Umbilical cord (tissue), 1 donor: ENCODE measurements at regions not wholly inside any gene's neighbourhood (a gene's known extent, or its start where the extent isn't known, plus 50 kb on each side); places are given as distances from the start of the nearest gene placed in this dataset.

Experiments used
- DNase-seq: peaks from one replicate; pipeline ENCODE4 v3.0.0-alpha.2; 2015; ENCODE audit warnings: low spot score

- no peak for DNase-seq
These were observed 119.4 kb upstream of the ADCY1 start for GRCh38 chr7:45454771-45455170.

GRCh38 chr7:45455662-45456061 lies 118.5 kb upstream of the ADCY1 start:
- DNase-seq, result no peak

- DNase-seq, result no peak
These were observed 118.1 kb upstream of the ADCY1 start for GRCh38 chr7:45456105-45456504.

DNA sequence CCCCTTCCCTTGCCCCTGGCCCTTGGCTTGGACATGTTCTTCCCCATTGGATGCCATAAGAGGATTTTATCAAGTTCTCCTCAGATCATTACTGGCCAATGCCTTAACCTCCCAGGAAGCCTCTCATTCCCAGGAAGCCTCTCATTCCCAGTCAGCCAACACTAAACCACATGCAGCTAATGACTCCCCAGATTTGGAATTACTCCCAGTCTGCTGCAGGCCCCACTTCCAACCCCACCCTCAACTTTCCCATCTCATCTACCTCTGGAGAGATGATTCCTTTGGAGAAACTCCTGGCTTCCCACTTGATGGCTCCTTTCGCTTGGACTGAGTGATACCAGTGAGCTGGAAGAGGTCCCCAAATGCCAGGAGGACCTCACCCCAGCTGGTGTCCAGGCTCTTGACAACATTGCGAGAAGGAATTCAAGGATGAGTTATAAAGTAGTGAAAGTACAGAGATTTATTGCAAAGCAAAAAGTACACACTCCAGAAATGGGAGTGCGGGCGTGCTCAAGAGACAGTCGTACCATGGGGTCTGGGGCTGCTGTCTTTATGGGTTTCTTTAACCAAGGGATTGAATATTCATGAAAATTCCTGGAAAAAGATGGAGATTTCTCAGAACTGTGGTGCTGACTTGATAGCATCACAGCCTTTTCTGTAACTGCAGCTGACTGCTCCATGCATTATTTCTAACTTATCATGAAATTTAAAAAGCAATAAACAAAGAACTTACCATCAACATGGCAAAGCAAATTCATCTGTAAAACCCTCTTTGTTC lies 117.2 kb upstream of the ADCY1 start:
- peak; percentile 24 for DNase-seq

DNA sequence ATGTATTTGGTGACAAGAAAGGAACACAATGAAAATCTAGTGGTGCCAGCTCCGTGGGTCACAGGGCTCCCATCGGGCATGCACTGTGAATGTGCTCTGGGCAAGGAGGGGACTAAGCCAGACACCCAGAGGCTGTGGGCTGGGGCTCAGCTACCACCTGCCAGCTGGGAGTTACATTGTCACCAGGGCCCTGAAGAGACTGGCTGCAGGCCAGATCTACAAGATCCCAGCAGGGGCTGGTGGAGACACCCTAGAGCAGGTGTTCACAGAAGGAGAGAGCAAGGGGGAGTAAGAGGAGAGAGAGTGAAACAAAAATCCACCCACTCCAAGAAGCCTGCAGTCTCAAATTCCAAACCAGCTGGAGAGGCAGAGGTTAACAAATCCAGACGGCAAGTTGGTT lies 116.6 kb upstream of the ADCY1 start:
- no peak for DNase-seq

DNA sequence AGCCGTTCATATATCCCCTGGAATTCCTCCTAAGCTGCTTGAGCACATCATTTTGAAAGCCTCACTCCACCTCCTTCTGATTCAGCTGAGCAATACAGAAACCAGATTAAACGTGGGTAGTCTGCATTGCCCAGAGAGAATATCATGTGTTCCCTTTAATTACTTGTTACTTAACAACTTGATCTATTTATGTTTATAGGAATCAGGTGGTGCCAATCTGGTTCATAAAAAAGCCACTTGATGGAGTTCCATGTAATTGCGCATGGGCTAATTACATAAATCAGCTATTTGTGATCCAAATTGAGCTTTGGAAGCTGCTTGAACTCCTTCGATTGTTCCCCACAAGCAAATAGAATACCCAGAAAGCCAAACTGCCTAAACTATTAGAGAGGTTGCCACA lies 114.7 kb upstream of the ADCY1 start:
- peak; percentile 89 for DNase-seq

DNA sequence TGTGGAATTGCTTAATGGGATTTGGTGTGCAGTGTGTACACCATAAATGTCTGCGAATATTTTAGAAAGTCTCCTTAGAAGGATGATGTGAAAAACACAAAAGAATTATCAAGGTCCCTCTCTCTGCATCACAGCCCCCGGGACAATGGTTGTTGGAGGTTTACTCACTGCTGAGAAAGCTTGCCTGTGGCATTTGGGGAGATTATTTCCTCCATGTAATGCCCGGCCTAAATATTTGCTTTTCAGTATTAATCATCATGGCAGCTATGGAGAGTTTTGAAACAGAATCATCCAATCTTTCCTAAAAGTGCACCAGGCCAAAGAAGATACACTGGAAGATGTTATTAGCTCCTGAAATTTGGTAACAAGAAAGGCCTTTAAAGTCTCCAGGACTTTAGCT lies 113.8 kb upstream of the ADCY1 start:
- DNase-seq, result no peak

DNA sequence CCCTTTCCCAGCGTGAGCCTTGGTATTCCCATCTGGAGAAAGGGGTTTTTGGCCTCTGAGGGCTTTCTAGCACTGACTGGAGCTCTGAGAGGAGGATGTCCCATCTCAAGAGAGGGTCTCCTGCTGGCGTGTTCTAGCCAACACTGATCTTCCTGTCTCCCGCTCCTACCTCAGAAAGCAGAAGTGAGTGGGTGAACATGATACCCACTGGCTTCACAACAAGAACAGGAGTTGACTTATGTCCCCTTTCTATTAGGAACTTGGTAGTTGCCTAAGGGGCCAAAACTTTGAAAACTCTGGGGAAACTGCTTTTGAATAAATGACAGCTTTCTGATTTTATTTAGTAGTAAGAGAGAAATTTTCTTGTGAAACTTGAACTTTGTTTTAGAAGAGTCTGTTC lies 113.1 kb upstream of the ADCY1 start:
- no peak for DNase-seq

- no peak for DNase-seq
These were observed 105.1 kb upstream of the ADCY1 start for GRCh38 chr7:45469103-45469502.

- no peak for DNase-seq
These were observed 104.1 kb upstream of the ADCY1 start for GRCh38 chr7:45470031-45470430.

- no peak for DNase-seq
These were observed 94.4 kb upstream of the ADCY1 start for GRCh38 chr7:45479781-45480180.

GRCh38 chr7:45482451-45482850 lies 91.7 kb upstream of the ADCY1 start:
- no peak for DNase-seq

DNA sequence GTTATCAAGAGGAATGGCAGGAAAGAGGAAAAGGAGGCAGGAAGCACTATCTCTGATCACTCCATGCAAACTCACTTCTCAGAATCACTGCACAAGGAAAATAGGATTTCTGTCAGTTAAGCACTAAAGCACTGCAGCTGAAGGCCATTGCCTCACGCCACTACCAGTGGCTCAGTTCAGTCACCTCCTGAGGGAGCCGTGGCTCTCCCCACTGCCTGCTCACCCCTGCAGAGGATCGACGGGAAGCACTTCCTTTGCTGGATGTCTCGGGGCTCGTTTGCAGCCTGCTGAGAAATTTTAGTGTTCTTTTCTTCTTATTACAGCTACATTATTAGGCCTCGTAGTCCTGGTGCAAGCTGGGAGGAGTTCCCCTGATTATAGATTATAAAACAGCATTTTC lies 90.1 kb upstream of the ADCY1 start:
- DNase-seq, result no peak

GRCh38 chr7:45486575-45486974 lies 87.6 kb upstream of the ADCY1 start:
- DNase-seq, result no peak

- no peak for DNase-seq
These were observed 79.3 kb upstream of the ADCY1 start for GRCh38 chr7:45494885-45495284.

- no peak for DNase-seq
These were observed 78.5 kb upstream of the ADCY1 start for GRCh38 chr7:45495618-45496017.

DNA sequence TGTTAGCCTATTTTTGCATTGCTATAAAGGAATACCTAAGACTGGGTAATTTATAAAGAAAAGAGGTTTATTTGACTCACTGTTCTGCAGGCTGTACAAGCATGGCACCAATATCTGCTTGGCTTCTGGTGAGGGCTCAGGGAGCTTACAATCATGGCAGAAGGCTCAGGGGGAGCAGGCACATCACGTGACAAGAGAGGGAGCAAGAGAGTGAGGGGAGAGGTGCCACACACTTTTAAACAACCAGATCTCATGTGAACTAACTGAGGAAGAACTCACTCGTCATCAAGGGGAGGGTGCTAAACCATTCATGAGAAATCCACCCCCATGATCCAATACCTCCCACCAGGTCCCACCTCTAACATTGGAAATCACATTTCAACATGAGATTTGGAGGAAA lies 73.9 kb upstream of the ADCY1 start:
- DNase-seq, result no peak

- DNase-seq, result no peak
These were observed 72.4 kb upstream of the ADCY1 start for GRCh38 chr7:45501791-45502190.

- DNase-seq, result no peak
These were observed 68.1 kb upstream of the ADCY1 start for GRCh38 chr7:45506059-45506458.

DNA sequence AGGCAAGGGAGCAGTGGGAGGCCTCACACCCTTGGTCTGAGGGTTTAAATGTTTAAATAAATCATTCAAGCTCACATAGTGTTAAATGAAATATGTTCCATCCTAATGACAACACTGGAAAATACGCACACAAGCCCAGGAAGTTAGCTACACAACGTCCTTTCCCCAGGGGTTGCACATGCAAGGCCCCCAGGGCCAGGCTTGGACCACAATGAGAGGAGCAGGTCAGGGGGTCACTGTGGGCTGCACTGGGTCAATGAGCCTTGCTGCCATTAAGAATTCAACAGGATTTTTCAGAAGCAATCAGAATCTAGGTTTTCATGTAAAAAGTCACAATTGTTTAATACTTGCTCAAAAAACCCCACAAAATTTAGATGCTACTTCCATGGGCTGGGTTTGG lies 64.9 kb upstream of the ADCY1 start:
- no peak for DNase-seq

GRCh38 chr7:45511721-45512597 lies 62.2 kb upstream of the ADCY1 start:
- peak; percentile 4 for DNase-seq

DNA sequence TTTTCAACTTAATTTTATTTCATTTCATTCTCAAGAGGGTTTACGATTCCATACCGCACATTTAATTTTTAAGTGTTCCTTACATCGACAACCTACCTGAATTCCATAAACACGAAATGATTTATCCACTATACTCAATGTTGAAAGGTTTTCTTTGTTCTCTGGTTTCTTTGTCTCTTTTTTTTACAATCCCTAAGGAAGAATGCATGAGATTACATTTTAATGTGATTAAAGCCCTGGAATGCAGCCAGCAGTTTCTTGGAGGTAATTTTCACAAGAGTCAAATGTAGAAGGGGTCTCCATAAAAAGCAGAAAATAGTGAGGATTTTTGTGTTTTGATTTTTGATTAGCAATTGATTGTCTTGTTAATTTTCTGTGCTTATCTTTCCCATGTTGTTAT lies 59.2 kb upstream of the ADCY1 start:
- DNase-seq, result no peak

- DNase-seq, result no peak
These were observed 58.8 kb upstream of the ADCY1 start for GRCh38 chr7:45515346-45515745.
